ENCODE measurements at regions not wholly inside any gene's neighbourhood (a gene's known extent, or its start where the extent isn't known, plus 50 kb on each side); places are given as distances from the start of the nearest gene placed in this dataset.

DNA sequence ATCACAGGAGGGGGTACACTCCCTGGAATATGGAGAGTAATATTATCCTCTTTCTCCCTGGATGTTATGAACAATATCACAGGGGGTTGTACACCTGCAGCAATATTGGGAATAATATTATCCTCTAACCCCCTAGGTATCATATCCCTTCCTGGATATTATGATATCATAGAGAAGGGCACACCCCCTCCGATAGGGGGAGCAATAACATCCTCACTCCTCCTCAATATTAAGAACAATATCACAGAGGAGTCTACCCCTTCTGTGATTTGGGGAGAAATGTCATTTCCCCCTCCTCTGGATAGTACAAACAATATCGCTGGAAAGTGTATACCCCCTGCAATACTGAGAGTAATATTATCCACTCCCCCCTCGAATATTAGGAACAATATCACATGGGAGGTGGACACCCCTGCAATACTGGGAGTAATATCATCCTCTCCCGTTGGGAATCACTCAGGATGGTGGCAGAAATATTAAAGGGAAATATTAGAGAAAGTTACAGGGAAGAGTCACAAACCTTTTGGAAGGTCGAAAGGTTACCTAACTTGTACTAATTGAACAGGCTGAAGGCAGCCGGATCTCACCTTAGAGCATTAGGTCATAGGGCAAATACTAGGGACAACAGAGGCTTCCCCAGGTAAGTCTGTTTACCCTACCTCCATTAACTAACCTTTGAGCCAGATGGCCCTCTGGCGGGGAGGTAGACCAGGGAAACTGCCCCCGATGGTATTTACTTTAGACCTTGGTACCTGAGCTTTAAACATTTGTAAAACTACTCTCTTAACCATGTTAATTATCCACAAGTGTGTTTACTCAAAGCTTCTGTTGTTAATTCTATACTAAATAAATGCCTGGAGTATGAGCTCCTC, 57.5 kb upstream of the FREM1 start:
- DNase-seq (ENCODE audit: low read depth in 1 of 2, low spot score in 1 of 2) = no peak

DNA sequence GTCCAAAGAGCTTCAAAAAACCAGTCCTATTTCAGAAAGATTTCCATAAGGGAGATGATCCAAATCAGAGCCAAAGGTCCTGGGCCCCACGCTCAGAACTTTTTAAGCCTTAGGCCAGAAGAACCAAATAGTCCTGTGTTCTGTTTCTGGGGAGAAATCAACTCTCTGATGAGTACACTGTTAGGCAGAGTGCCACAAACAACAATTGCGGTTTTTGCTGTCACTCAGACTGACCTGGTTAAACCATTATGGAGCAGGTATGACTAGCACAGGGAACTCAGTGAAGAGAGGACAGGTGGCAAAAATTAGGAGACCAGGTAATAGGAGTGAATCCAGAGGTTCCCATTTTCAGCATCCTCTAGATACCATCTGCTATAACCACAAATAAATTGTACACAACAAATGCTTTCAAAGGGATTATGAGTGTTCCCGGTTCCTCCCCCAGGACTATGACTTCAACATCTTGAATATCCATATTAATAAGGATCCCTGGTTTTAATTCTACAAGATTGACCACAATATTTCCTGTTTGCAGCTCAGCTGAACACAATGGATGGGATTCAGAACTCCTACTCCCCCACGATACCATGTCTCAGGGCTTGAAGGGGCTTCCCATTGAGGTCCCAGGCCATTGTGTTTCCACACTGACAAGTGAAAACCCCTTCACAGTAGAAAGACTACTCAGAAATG, 52.1 kb upstream of the FREM1 start:
- DNase-seq (ENCODE audit: low read depth in 1 of 2, low spot score in 1 of 2) = no peak

DNA sequence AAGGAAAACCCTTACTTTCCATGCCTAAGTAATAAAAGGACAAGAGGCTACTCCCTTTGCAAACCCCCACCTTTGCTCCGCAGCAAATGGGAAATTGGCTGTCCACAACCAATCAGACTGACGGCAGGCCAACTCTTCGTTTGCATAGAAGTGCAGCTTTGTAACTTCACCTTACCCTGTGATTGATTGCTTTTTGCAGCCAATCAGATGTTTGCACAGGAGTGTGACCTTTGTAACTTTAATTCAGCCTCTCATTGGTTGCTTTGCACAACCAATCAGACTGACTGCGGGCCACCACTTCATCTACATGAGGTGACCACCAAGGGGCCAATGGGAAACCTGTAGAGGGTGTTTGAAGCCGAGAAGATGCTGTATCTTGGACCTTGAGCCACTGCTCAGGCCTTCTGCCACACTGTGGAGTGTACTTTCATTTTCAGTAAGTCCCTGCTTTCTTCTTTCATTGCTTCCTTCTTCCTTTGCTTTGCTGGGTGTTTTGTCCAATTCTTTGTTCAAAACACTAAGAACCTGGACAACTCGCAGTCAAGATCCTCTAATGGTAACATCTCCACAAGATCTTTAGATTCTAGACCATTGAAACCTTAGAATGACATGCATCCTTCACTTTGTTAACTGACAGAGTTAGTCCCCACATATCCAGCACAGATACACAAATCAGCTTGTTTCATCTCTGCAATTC, 51.3 kb upstream of the FREM1 start:
- no peak for DNase-seq (ENCODE audit: low read depth in 1 of 2, low spot score in 1 of 2)

DNA sequence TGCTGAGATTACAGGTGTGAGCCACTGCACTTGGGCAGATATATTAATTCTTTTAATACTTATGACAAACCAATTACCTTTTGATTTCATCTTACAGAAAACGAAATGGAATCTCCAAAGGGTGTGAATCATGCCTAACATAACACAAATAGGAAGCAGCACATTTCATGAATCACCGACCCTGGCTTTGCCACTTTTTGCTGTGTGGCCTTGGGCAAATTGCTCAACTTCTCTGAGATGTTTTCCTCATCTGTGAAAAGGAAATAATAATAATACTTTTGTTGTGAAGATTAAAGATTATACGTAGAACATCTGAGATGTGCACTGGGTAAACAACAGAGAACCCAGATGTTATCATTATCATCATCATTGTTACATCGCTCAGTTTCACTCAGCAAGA, 50.7 kb upstream of the FREM1 start:
- no peak for DNase-seq (ENCODE audit: low read depth in 1 of 2, low spot score in 1 of 2)
